GM12878 (cell line): ENCODE measurements at regions not wholly inside any gene's neighbourhood (a gene's known extent, or its start where the extent isn't known, plus 50 kb on each side); places are given as distances from the start of the nearest gene placed in this dataset.

Experiments
- ATF7 ChIP-seq: fragments of 450-650 bp; IDR thresholded peaks from 2 replicates; pipeline ENCODE4 v1.6.1; 2016; ENCODE audit warnings: low read depth, mild to moderate bottlenecking
- BHLHE40 ChIP-seq, 2 experiments: fragments of 450-650 bp in 1 of 2; IDR thresholded peaks; 2 replicates each; pipeline ENCODE4 v1.6.1; 2011 to 2017; ENCODE audit warnings: low read depth in 2 of 2, borderline replicate concordance in 1 of 2, improper control_type of control experiment in 1 of 2, low read length in 1 of 2, mild to moderate bottlenecking in 1 of 2
- BMI1 ChIP-seq: fragments of 450-650 bp; IDR thresholded peaks from 2 replicates; pipeline ENCODE4 v1.6.1; 2016; ENCODE audit warnings: mild to moderate bottlenecking, moderate library complexity, borderline replicate concordance
- CBX3 ChIP-seq: fragments of 200-600 bp; sonication (generic); IDR thresholded peaks from 2 replicates; pipeline ENCODE4 v1.6.1; 2016; ENCODE audit warnings: low read depth, borderline replicate concordance
- CTCF ChIP-seq, 3 experiments: IDR thresholded peaks in 2 of 3; conservative IDR thresholded peaks in 1 of 3; 2 replicates each; pipeline ENCODE4 v1.5.1; 2011; ENCODE audit warnings: low read depth in 3 of 3, low read length in 3 of 3, mild to moderate bottlenecking in 3 of 3, control low read depth in 2 of 3, moderate library complexity in 2 of 3, inconsistent platforms in 1 of 3, mixed read lengths in 1 of 3; ENCODE audit not compliant: control insufficient read depth in 2 of 3, insufficient read depth in 1 of 3; ENCODE audit errors: extremely low read depth in 1 of 3
- E4F1 ChIP-seq: fragments of 450-650 bp; IDR thresholded peaks from 2 replicates; pipeline ENCODE4 v1.6.1; 2018; ENCODE audit warnings: borderline replicate concordance, mild to moderate bottlenecking; ENCODE audit not compliant: partially characterized antibody
- ESRRA ChIP-seq: IDR thresholded peaks from 2 replicates; pipeline ENCODE4 v1.6.1; 2012; ENCODE audit warnings: mild to moderate bottlenecking, low read length, improper control_type of control experiment
- IKZF1 ChIP-seq: fragments of 450-650 bp; conservative IDR thresholded peaks from 2 replicates; pipeline ENCODE4 v1.6.1; 2017; ENCODE audit warnings: antibody characterized with exemption, mild to moderate bottlenecking
- MLLT1 ChIP-seq: fragments of 450-650 bp; IDR thresholded peaks from 2 replicates; pipeline ENCODE4 v1.6.1; 2016; ENCODE audit warnings: mild to moderate bottlenecking
- PAX5 ChIP-seq: IDR thresholded peaks from 2 replicates; pipeline ENCODE4 v1.6.1; 2011; ENCODE audit warnings: low read depth, low read length, borderline replicate concordance
- POLR2A ChIP-seq: IDR thresholded peaks from 2 replicates; pipeline ENCODE4 v1.6.1; 2011; ENCODE audit warnings: low read depth, mild to moderate bottlenecking, low read length
- PRDM15 ChIP-seq: fragments of 450-650 bp; formaldehyde crosslinking; IDR thresholded peaks from 2 replicates; pipeline ENCODE4 v1.4.0; 2020; ENCODE audit warnings: mild to moderate bottlenecking, moderate library complexity
- RCOR1 ChIP-seq: conservative IDR thresholded peaks from 2 replicates; pipeline ENCODE4 v1.6.1; 2012; ENCODE audit warnings: low read depth, low read length, improper control_type of control experiment
- RUNX3 ChIP-seq: IDR thresholded peaks from 2 replicates; pipeline ENCODE4 v1.6.1; 2012; ENCODE audit warnings: low read length, inconsistent platforms
- SREBF1 ChIP-seq: IDR thresholded peaks from 2 replicates; pipeline ENCODE4 v1.6.1; 2012; ENCODE audit warnings: mild to moderate bottlenecking, low read length
- SRF ChIP-seq, 2 experiments: IDR thresholded peaks; 2 replicates each; pipeline ENCODE4 v1.6.1; 2011; ENCODE audit warnings: low read depth in 2 of 2, low read length in 2 of 2, mild to moderate bottlenecking in 1 of 2, moderate library complexity in 1 of 2
- TAF1 ChIP-seq: IDR thresholded peaks from 2 replicates; pipeline ENCODE4 v1.6.1; 2011; ENCODE audit warnings: mild to moderate bottlenecking, low read depth, low read length, borderline replicate concordance
- ZBED1 ChIP-seq: IDR thresholded peaks from 2 replicates; pipeline ENCODE4 v1.6.1; 2016; ENCODE audit warnings: borderline replicate concordance
- ZNF217 ChIP-seq: fragments of 450-650 bp; IDR thresholded peaks from 2 replicates; pipeline ENCODE4 v1.6.1; 2017; ENCODE audit warnings: antibody characterized with exemption, mild to moderate bottlenecking
- ZSCAN29 ChIP-seq: fragments of 450-650 bp; IDR thresholded peaks from 2 replicates; pipeline ENCODE4 v1.6.1; 2017; ENCODE audit warnings: mild to moderate bottlenecking, moderate library complexity
- ZZZ3 ChIP-seq: IDR thresholded peaks from 2 replicates; pipeline ENCODE4 v1.6.1; 2011; ENCODE audit warnings: low read depth; ENCODE audit not compliant: control insufficient read depth, insufficient read length

- TF ChIP-seq RCOR1 (no peak), SRF (IDR thresholded peaks at IDR 0.05; ENCODE audit: low read depth in 2 of 2, low read length in 2 of 2) (no peak), SREBF1 (no peak), BMI1 (no peak), RUNX3 (peak; percentile 44), PRDM15 (CRISPR knock-in tag) (no peak), ZNF217 (no peak), ZZZ3 (no peak), TAF1 (no peak), E4F1 (no peak), ESRRA (no peak), PAX5 (no peak), MLLT1 (no peak), BHLHE40 (IDR thresholded peaks at IDR 0.05; ENCODE audit: borderline replicate concordance in 1 of 2, low read depth in 2 of 2, low read length in 1 of 2) (peak; percentile 8 to 37; a peak in 1 of 4 replicates), ATF7 (no peak), ZSCAN29 (no peak), CTCF (IDR thresholded peaks at IDR 0.05 in 2 of 3, conservative IDR thresholded peaks at IDR 0.05 in 1 of 3; ENCODE audit: control insufficient read depth in 2 of 3, extremely low read depth in 1 of 3, insufficient read depth in 1 of 3, low read depth in 3 of 3, low read length in 3 of 3) (peak in 2 of 3 experiments; percentile 11 to 23; a peak in 2 of 6 replicates), CBX3 (no peak), POLR2A (0 out of 2 replicates have a peak, but pooled peaks have one; percentile 50), IKZF1 (no peak), ZBED1 (no peak)
Measured at GRCh38 chr9:63817622-63818518, 1467.1 kb downstream of the FOXD4L5 start (continued).
